Subcutaneous abdominal adipose tissue (tissue), 5 donors: ENCODE measurements at regions not wholly inside any gene's neighbourhood (a gene's known extent, or its start where the extent isn't known, plus 50 kb on each side); places are given as distances from the start of the nearest gene placed in this dataset.
"Not testable (repeated sequence)": the region's sequence is repeated elsewhere in the genome, so short reads cannot be mapped to it uniquely, and the experiment has no call there.

Source experiments
- H3K27ac ChIP-seq: one replicate; pipeline ENCODE4 v1.7.0; 2013; ENCODE audit warnings: low read depth, mild to moderate bottlenecking, inconsistent platforms, low read length, moderate library complexity
- H3K27me3 ChIP-seq, 5 donors: one replicate each; pipeline ENCODE4 v1.7.0; 2013; ENCODE audit warnings: low read length in 5 of 5, inconsistent platforms in 1 of 5; ENCODE audit not compliant: control insufficient read depth in 5 of 5, insufficient read depth in 4 of 5
- H3K36me3 ChIP-seq, 5 donors: one replicate each; pipeline ENCODE4 v1.7.0; 2013; ENCODE audit warnings: low read length in 5 of 5; ENCODE audit not compliant: control insufficient read depth in 5 of 5, insufficient read depth in 5 of 5
- H3K4me1 ChIP-seq, 5 donors: one replicate each; pipeline ENCODE4 v1.7.0; 2013; ENCODE audit warnings: low read length in 5 of 5, mild to moderate bottlenecking in 3 of 5, moderate library complexity in 1 of 5; ENCODE audit not compliant: control insufficient read depth in 5 of 5, insufficient read depth in 5 of 5
- H3K4me3 ChIP-seq, 5 donors: one replicate each; pipeline ENCODE4 v1.7.0; 2013; ENCODE audit warnings: low read length in 5 of 5, low read depth in 1 of 5
- H3K9ac ChIP-seq, 5 donors: one replicate each; pipeline ENCODE4 v1.7.0; 2013; ENCODE audit warnings: low read length in 5 of 5, mild to moderate bottlenecking in 4 of 5, moderate library complexity in 3 of 5
- H3K9me3 ChIP-seq, 5 donors: one replicate each; pipeline ENCODE4 v1.7.0; 2013; ENCODE audit warnings: low read length in 5 of 5; ENCODE audit not compliant: control insufficient read depth in 5 of 5
- donor health status: healthy.
- donor health status: healthy.
- donor health status: healthy.
- donor health status: healthy.
- donor health status: healthy.

GRCh38 chr10:130259380-130259779, 123.2 kb downstream of the GLRX3 start:
- Histone ChIP-seq H3K9me3 (peaks cover 2 to 26% (median 24%) of the 10 kb centered on the region in 5 donors), H3K4me1 (no peaks in the 10 kb centered on the region), H3K27me3 (peaks cover 0 to 12% (median 2%) of the 10 kb centered on the region in 5 donors), H3K27ac (no peak overlapping the region), H3K4me3 (no peak overlapping the region), H3K36me3 (no peaks in the 10 kb centered on the region), H3K9ac (no peak overlapping the region)

GRCh38 chr10:130261306-130261705, 125.1 kb downstream of the GLRX3 start:
- peaks cover 0 to 14% (median 0%) of the 10 kb centered on the region in 5 donors for H3K27me3 ChIP-seq
- no peak overlapping the region for H3K9ac ChIP-seq
- H3K27ac ChIP-seq, result no peak overlapping the region
- no peak overlapping the region for H3K4me3 ChIP-seq
- peaks cover 2 to 33% (median 24%) of the 10 kb centered on the region in 5 donors for H3K9me3 ChIP-seq
- H3K36me3 ChIP-seq, result no peaks in the 10 kb centered on the region
- no peaks in the 10 kb centered on the region for H3K4me1 ChIP-seq

- Histone ChIP-seq H3K36me3 (no peaks in the 10 kb centered on the region), H3K9me3 (peaks cover 2 to 33% (median 24%) of the 10 kb centered on the region in 5 donors), H3K9ac (no peak overlapping the region), H3K27me3 (peaks cover 0 to 14% (median 0%) of the 10 kb centered on the region in 5 donors), H3K27ac (no peak overlapping the region), H3K4me3 (no peak overlapping the region), H3K4me1 (no peaks in the 10 kb centered on the region)
These were observed 125.6 kb downstream of the GLRX3 start for GRCh38 chr10:130261766-130262165.

- Histone ChIP-seq H3K27me3 (peaks cover 0 to 14% (median 0%) of the 10 kb centered on the region in 5 donors), H3K9me3 (peaks cover 2 to 37% (median 24%) of the 10 kb centered on the region in 5 donors), H3K36me3 (no peaks in the 10 kb centered on the region), H3K9ac (no peak overlapping the region), H3K27ac (no peak overlapping the region), H3K4me1 (no peaks in the 10 kb centered on the region), H3K4me3 (no peak overlapping the region)
These were observed 127.1 kb downstream of the GLRX3 start for GRCh38 chr10:130263289-130263688.

GRCh38 chr10:130265542-130265941, 129.4 kb downstream of the GLRX3 start:
- no peak overlapping the region for H3K9ac ChIP-seq
- H3K36me3 ChIP-seq, result no peaks in the 10 kb centered on the region
- H3K27me3 ChIP-seq, result peaks cover 0 to 14% (median 0%) of the 10 kb centered on the region in 5 donors
- H3K4me3 ChIP-seq, result no peak overlapping the region
- H3K9me3 ChIP-seq, result peaks cover 0 to 30% (median 26%) of the 10 kb centered on the region in 5 donors
- H3K27ac ChIP-seq, result no peak overlapping the region
- H3K4me1 ChIP-seq, result no peaks in the 10 kb centered on the region

GRCh38 chr10:130282492-130283218, 146.5 kb downstream of the GLRX3 start:
- H3K27me3 ChIP-seq, result peaks cover 0 to 8% (median 0%) of the 10 kb centered on the region in 5 donors
- peaks cover 54 to 94% (median 91%) of the 10 kb centered on the region in 5 donors for H3K9me3 ChIP-seq
- peak overlapping the region in 3 of 5 donors; percentile 35 to 42 (median 40) for H3K4me3 ChIP-seq
- H3K9ac ChIP-seq, result peak overlapping the region in 1 of 5 donors; percentile 99
- H3K27ac ChIP-seq, result no peak overlapping the region
- peaks cover 0 to 9% (median 0%) of the 10 kb centered on the region in 5 donors for H3K4me1 ChIP-seq
- H3K36me3 ChIP-seq, result no peaks in the 10 kb centered on the region

- Histone ChIP-seq H3K9me3 (peaks cover 57 to 92% (median 87%) of the 10 kb centered on the region in 5 donors), H3K36me3 (no peaks in the 10 kb centered on the region), H3K27me3 (peaks cover 0 to 8% (median 0%) of the 10 kb centered on the region in 5 donors)
These were observed 147.0 kb downstream of the GLRX3 start for GRCh38 chr10:130283219-130283545.

GRCh38 chr10:130295761-130296160, 159.6 kb downstream of the GLRX3 start:
- H3K9me3 ChIP-seq, result peaks cover 14 to 45% (median 38%) of the 10 kb centered on the region in 5 donors
- peaks cover 0 to 10% (median 0%) of the 10 kb centered on the region in 5 donors for H3K4me1 ChIP-seq
- H3K4me3 ChIP-seq, H3K36me3 ChIP-seq, H3K27ac ChIP-seq, H3K9ac ChIP-seq, H3K27me3 ChIP-seq: not testable (repeated sequence)

More at GRCh38 chr10:130283219-130283545, 147.0 kb downstream of the GLRX3 start:
- peaks cover 0 to 9% (median 0%) of the 10 kb centered on the region in 5 donors for H3K4me1 ChIP-seq
- H3K27ac ChIP-seq, result no peak overlapping the region
- H3K9ac ChIP-seq, result peak overlapping the region in 1 of 5 donors; percentile 99
- peak overlapping the region in 4 of 5 donors; percentile 7 to 47 (median 38) for H3K4me3 ChIP-seq

GRCh38 chr10:130300608-130301020, 164.4 kb downstream of the GLRX3 start:
- H3K36me3 ChIP-seq, result no peaks in the 10 kb centered on the region
- H3K27ac ChIP-seq, result no peak overlapping the region
- no peaks in the 10 kb centered on the region for H3K27me3 ChIP-seq
- H3K4me1 ChIP-seq, result peaks cover 0 to 19% (median 0%) of the 10 kb centered on the region in 5 donors
- H3K9me3 ChIP-seq, result peaks cover 24 to 50% (median 44%) of the 10 kb centered on the region in 5 donors
- H3K9ac ChIP-seq, result peak overlapping the region in 3 of 5 donors; percentile 24 to 64 (median 53)
- peak overlapping the region in 3 of 5 donors; percentile 54 to 74 (median 68) for H3K4me3 ChIP-seq
